Fibroblast of peridontal ligament (primary cell): ENCODE measurements at regions not wholly inside any gene's neighbourhood (a gene's known extent, or its start where the extent isn't known, plus 50 kb on each side); places are given as distances from the start of the nearest gene placed in this dataset.
"Not testable (repeated sequence)": the region's sequence is repeated elsewhere in the genome, so short reads cannot be mapped to it uniquely, and the experiment has no call there.

Experiments used
- DNase-seq: peaks from one replicate; pipeline ENCODE4 v3.0.0-alpha.2; 2010; ENCODE audit errors: extremely low read depth

GRCh38 chr1:101123904-101124303, 98.3 kb upstream of the DPH5 start:
- DNase-seq = not testable (repeated sequence)

GRCh38 chr1:101122452-101123166, 97.0 kb upstream of the DPH5 start:
- DNase-seq = no peak

GRCh38 chr1:101121975-101122374, 96.4 kb upstream of the DPH5 start:
- DNase-seq = no peak

- DNase-seq = no peak
Measured at GRCh38 chr1:101121504-101121903, 95.9 kb upstream of the DPH5 start.

GRCh38 chr1:101120868-101121267, 95.3 kb upstream of the DPH5 start:
- DNase-seq = no peak

- DNase-seq = no peak
Measured at GRCh38 chr1:101119289-101119688, 93.7 kb upstream of the DPH5 start.

- DNase-seq = no peak
Measured at GRCh38 chr1:101116006-101116405, 90.4 kb upstream of the DPH5 start.

GRCh38 chr1:101115112-101115511, 89.5 kb upstream of the DPH5 start:
- no peak for DNase-seq

GRCh38 chr1:101114128-101114527, 88.5 kb upstream of the DPH5 start:
- not testable (repeated sequence) for DNase-seq

- no peak for DNase-seq
Measured at GRCh38 chr1:101112051-101112780, 86.6 kb upstream of the DPH5 start.

- DNase-seq = no peak
Measured at GRCh38 chr1:101111461-101111860, 85.9 kb upstream of the DPH5 start.

- DNase-seq = no peak
Measured at GRCh38 chr1:101109791-101110190, 84.2 kb upstream of the DPH5 start.

GRCh38 chr1:101108111-101108500, 82.5 kb upstream of the DPH5 start:
- no peak for DNase-seq

- DNase-seq = no peak
Measured at GRCh38 chr1:101107496-101108110, 82.0 kb upstream of the DPH5 start.

GRCh38 chr1:101105877-101106276, 80.3 kb upstream of the DPH5 start:
- DNase-seq = peak; percentile 93

GRCh38 chr1:101102426-101103156, 77.0 kb upstream of the DPH5 start:
- DNase-seq = no peak

- DNase-seq = peak; percentile 25
Measured at GRCh38 chr1:101101360-101101759, 75.8 kb upstream of the DPH5 start.

- DNase-seq = peak; percentile 20
Measured at GRCh38 chr1:101100674-101101073, 75.1 kb upstream of the DPH5 start.

- no peak for DNase-seq
Measured at GRCh38 chr1:101098907-101099306, 73.3 kb upstream of the DPH5 start.

GRCh38 chr1:101098327-101098726, 72.7 kb upstream of the DPH5 start:
- no peak for DNase-seq

- DNase-seq = no peak
Measured at GRCh38 chr1:101089613-101090338, 64.2 kb upstream of the DPH5 start.

GRCh38 chr1:101088431-101088830, 62.8 kb upstream of the DPH5 start:
- no peak for DNase-seq
